Spinal cord (tissue), 9 donors: ENCODE measurements at regions not wholly inside any gene's neighbourhood (a gene's known extent, or its start where the extent isn't known, plus 50 kb on each side); places are given as distances from the start of the nearest gene placed in this dataset.

Source experiments
- DNase-seq, 6 donors: peaks; one replicate each; pipeline versions ENCODE4 v3.0.0 to v3.0.0-alpha.2; 2013 to 2015; ENCODE audit warnings: low spot score in 6 of 6, low read depth in 4 of 6
- H3K27ac ChIP-seq: one replicate; pipeline ENCODE4 v1.5.1; 2013; ENCODE audit warnings: low read depth, low read length, control low read depth
- H3K27me3 ChIP-seq: one replicate; pipeline ENCODE4 v1.6.1; 2013; ENCODE audit warnings: low read length; ENCODE audit not compliant: control insufficient read depth, insufficient read depth
- H3K36me3 ChIP-seq: one replicate; pipeline ENCODE4 v1.6.1; 2013; ENCODE audit warnings: low read length; ENCODE audit not compliant: control insufficient read depth, insufficient read depth
- H3K4me1 ChIP-seq: one replicate; pipeline ENCODE4 v1.6.1; 2013; ENCODE audit warnings: low read length; ENCODE audit not compliant: control insufficient read depth, insufficient read depth
- H3K4me3 ChIP-seq: one replicate; pipeline ENCODE4 v1.5.1; 2013; ENCODE audit warnings: low read depth, low read length, control low read depth
- H3K9me3 ChIP-seq: one replicate; pipeline ENCODE4 v1.6.1; 2013; ENCODE audit warnings: low read length; ENCODE audit not compliant: control insufficient read depth, insufficient read depth
- WGBS: methylation state at CpG from one replicate; pipeline ENCODE4 v1.1.5; 2013; ENCODE audit warnings: missing lambda C conversion rate; ENCODE audit not compliant: insufficient coverage; 5-methylcytosine and 5-hydroxymethylcytosine counted together
- donor health status: healthy.

- Histone ChIP-seq H3K27ac (no peak overlapping the region), H3K27me3 (no peaks in the 10 kb centered on the region), H3K4me3 (no peak overlapping the region), H3K9me3 (no peaks in the 10 kb centered on the region), H3K4me1 (peaks cover 4% of the 10 kb centered on the region), H3K36me3 (no peaks in the 10 kb centered on the region)
- WGBS: 100% methylated on average over 2 of the region's 4 CpGs
- no peak for DNase-seq
These were observed 98.5 kb upstream of the KCTD1 start for GRCh38 chr18:26646901-26647300.

- Histone ChIP-seq H3K4me1 (no peaks in the 10 kb centered on the region), H3K36me3 (no peaks in the 10 kb centered on the region), H3K4me3 (no peak overlapping the region), H3K9me3 (no peaks in the 10 kb centered on the region), H3K27me3 (no peaks in the 10 kb centered on the region), H3K27ac (no peak overlapping the region)
- no peak for DNase-seq
- 81% methylated on average over 11 of the region's 14 CpGs for WGBS
These were observed 94.3 kb upstream of the KCTD1 start for GRCh38 chr18:26642440-26643348.

GRCh38 chr18:26640541-26640940, 92.2 kb upstream of the KCTD1 start:
- Histone ChIP-seq H3K27ac (no peak overlapping the region), H3K27me3 (no peaks in the 10 kb centered on the region), H3K4me1 (no peaks in the 10 kb centered on the region), H3K36me3 (no peaks in the 10 kb centered on the region), H3K9me3 (no peaks in the 10 kb centered on the region), H3K4me3 (no peak overlapping the region)
- no peak for DNase-seq
- WGBS: 89% methylated on average over 5 of the region's 5 CpGs

- Histone ChIP-seq H3K4me3 (no peak overlapping the region), H3K9me3 (no peaks in the 10 kb centered on the region), H3K27me3 (no peaks in the 10 kb centered on the region), H3K36me3 (no peaks in the 10 kb centered on the region), H3K27ac (no peak overlapping the region), H3K4me1 (peaks cover 2% of the 10 kb centered on the region)
- no peak for DNase-seq
- WGBS: 81% methylated on average over 7 of the region's 7 CpGs
These were observed 90.8 kb upstream of the KCTD1 start for GRCh38 chr18:26639149-26639548.

GRCh38 chr18:26637983-26638382, 89.6 kb upstream of the KCTD1 start:
- no peak overlapping the region for H3K4me3 ChIP-seq
- H3K27me3 ChIP-seq: no peaks in the 10 kb centered on the region
- no peaks in the 10 kb centered on the region for H3K9me3 ChIP-seq
- peaks cover 2% of the 10 kb centered on the region for H3K4me1 ChIP-seq
- H3K27ac ChIP-seq: no peak overlapping the region
- DNase-seq: no peak
- H3K36me3 ChIP-seq: no peaks in the 10 kb centered on the region
- 100% methylated on average over 2 of the region's 2 CpGs for WGBS

- no peak for DNase-seq
- H3K4me3 ChIP-seq: no peak overlapping the region
- H3K36me3 ChIP-seq: no peaks in the 10 kb centered on the region
- no peak overlapping the region for H3K27ac ChIP-seq
- no peaks in the 10 kb centered on the region for H3K9me3 ChIP-seq
- peaks cover 2% of the 10 kb centered on the region for H3K4me1 ChIP-seq
- no peaks in the 10 kb centered on the region for H3K27me3 ChIP-seq
- 73% methylated on average over 8 of the region's 8 CpGs for WGBS
These were observed 89.0 kb upstream of the KCTD1 start for GRCh38 chr18:26637324-26637723.

GRCh38 chr18:26635466-26635865, 87.1 kb upstream of the KCTD1 start:
- no peak overlapping the region for H3K4me3 ChIP-seq

GRCh38 chr18:26634631-26635030, 86.3 kb upstream of the KCTD1 start:
- H3K4me3 ChIP-seq: no peak overlapping the region
- WGBS: no CpG with 5 or more reads among the region's 4 CpGs
- no peaks in the 10 kb centered on the region for H3K27me3 ChIP-seq
- H3K4me1 ChIP-seq: peaks cover 2% of the 10 kb centered on the region
- DNase-seq: peak in 1 of 6 donors; percentile 21
- H3K36me3 ChIP-seq: no peaks in the 10 kb centered on the region
- H3K27ac ChIP-seq: no peak overlapping the region
- H3K9me3 ChIP-seq: no peaks in the 10 kb centered on the region

More at GRCh38 chr18:26635466-26635865, 87.1 kb upstream of the KCTD1 start:
- no peaks in the 10 kb centered on the region for H3K27me3 ChIP-seq
- H3K9me3 ChIP-seq: no peaks in the 10 kb centered on the region
- H3K27ac ChIP-seq: no peak overlapping the region
- no peaks in the 10 kb centered on the region for H3K36me3 ChIP-seq
- H3K4me1 ChIP-seq: peaks cover 2% of the 10 kb centered on the region
- DNase-seq: no peak
- WGBS: 85% methylated on average over 3 of the region's 4 CpGs

GRCh38 chr18:26631135-26631534, 82.8 kb upstream of the KCTD1 start:
- no peaks in the 10 kb centered on the region for H3K9me3 ChIP-seq
- H3K4me3 ChIP-seq: no peak overlapping the region
- no peak overlapping the region for H3K27ac ChIP-seq
- peaks cover 2% of the 10 kb centered on the region for H3K4me1 ChIP-seq
- DNase-seq: no peak
- no peaks in the 10 kb centered on the region for H3K27me3 ChIP-seq
- H3K36me3 ChIP-seq: no peaks in the 10 kb centered on the region
- no CpG with 5 or more reads among the region's 1 CpG for WGBS

- H3K27ac ChIP-seq: no peak overlapping the region
- no peak overlapping the region for H3K4me3 ChIP-seq
- H3K27me3 ChIP-seq: no peaks in the 10 kb centered on the region
- WGBS: 97% methylated on average over 3 of the region's 4 CpGs
- H3K9me3 ChIP-seq: no peaks in the 10 kb centered on the region
- peaks cover 2% of the 10 kb centered on the region for H3K4me1 ChIP-seq
- no peak for DNase-seq
- no peaks in the 10 kb centered on the region for H3K36me3 ChIP-seq
These were observed 82.2 kb upstream of the KCTD1 start for GRCh38 chr18:26630596-26630995.
